Panc1 (cell line): ENCODE measurements at regions not wholly inside any gene's neighbourhood (a gene's known extent, or its start where the extent isn't known, plus 50 kb on each side); places are given as distances from the start of the nearest gene placed in this dataset.

ENCODE experiments used
- ATAC-seq: fragments of 200-7000 bp; cut with Tn5 transposase; 2 replicates; pipeline ENCODE4 v1.9.1; 2020; ENCODE audit warnings: mild to moderate bottlenecking, moderate library complexity
- BruUV-seq: library from RNA; stranded (reverse); fragments of 400-500 nt; replicated peaks from 2 replicates; lab custom pipeline; 2021; lab: Mats Ljungman, UMichigan
- CTCF ChIA-PET: fragments of 300-600 bp; sonication (Branson Sonifier 250); formaldehyde crosslinking; loops from one replicate; lab custom pipeline; 2022; ENCODE audit warnings: antibody characterized with exemption; lab: Charles Lee
- POLR2A ChIA-PET: fragments of 300-600 bp; sonication (Branson Sonifier 250); formaldehyde crosslinking; loops from one replicate; lab custom pipeline; 2022; ENCODE audit warnings: antibody characterized with exemption; lab: Charles Lee
- DNase-seq: peaks from one replicate; pipeline ENCODE4 v3.0.0-alpha.2; 2010; ENCODE audit warnings: low read depth, low spot score
- H3K27ac ChIP-seq: 2 replicates; pipeline ENCODE4 v1.5.1; 2011; ENCODE audit warnings: mild to moderate bottlenecking, low read length, inconsistent platforms
- H3K27me3 ChIP-seq: fragments of 200-500 bp; sonication (Bioruptor generic); 2 replicates; pipeline ENCODE4 v1.6.0; 2014; ENCODE audit warnings: low read length, inconsistent platforms; ENCODE audit not compliant: control insufficient read depth, insufficient read depth
- H3K36me3 ChIP-seq: fragments of 200-500 bp; sonication (Bioruptor generic); 2 replicates; pipeline ENCODE4 v1.5.1; 2014; ENCODE audit warnings: inconsistent platforms, mild to moderate bottlenecking, low read length, moderate library complexity; ENCODE audit not compliant: control insufficient read depth, insufficient read depth
- H3K4me1 ChIP-seq: 2 replicates; pipeline ENCODE4 v1.5.1; 2011; ENCODE audit warnings: inconsistent platforms, mild to moderate bottlenecking, low read length, moderate library complexity; ENCODE audit not compliant: control insufficient read depth, insufficient read depth
- H3K4me3 ChIP-seq, 2 experiments: 2 replicates each; pipeline ENCODE4 v1.5.1; 2011 to 2012; ENCODE audit warnings: low read depth in 2 of 2, low read length in 2 of 2, mild to moderate bottlenecking in 2 of 2, inconsistent platforms in 1 of 2, moderate library complexity in 1 of 2
- H3K9me3 ChIP-seq: fragments of 200-500 bp; sonication (Bioruptor generic); 2 replicates; pipeline ENCODE4 v1.5.1; 2014; ENCODE audit warnings: low read depth, mild to moderate bottlenecking, inconsistent platforms, low read length, moderate library complexity; ENCODE audit not compliant: control insufficient read depth, insufficient read depth
- POLR2AphosphoS5 ChIP-seq: IDR thresholded peaks from 2 replicates; pipeline ENCODE4 v1.6.1; 2012; ENCODE audit warnings: mild to moderate bottlenecking, low read depth, low read length, moderate library complexity
- REST ChIP-seq, 2 experiments: IDR thresholded peaks; 2 replicates each; pipeline ENCODE4 v1.6.1; 2011 to 2012; ENCODE audit warnings: low read depth in 2 of 2, control low read depth in 1 of 2, low read length in 1 of 2, mild to moderate bottlenecking in 1 of 2, moderate library complexity in 1 of 2; ENCODE audit not compliant: insufficient read depth in 1 of 2
- SIN3A ChIP-seq: IDR thresholded peaks from 2 replicates; pipeline ENCODE4 v1.6.1; 2012; ENCODE audit warnings: low read depth, mild to moderate bottlenecking, low read length, moderate library complexity, borderline replicate concordance; ENCODE audit not compliant: insufficient read depth
- TCF7L2 ChIP-seq: IDR thresholded peaks from 2 replicates; pipeline ENCODE4 v1.6.1; 2011; ENCODE audit warnings: mild to moderate bottlenecking, low read depth, low read length, inconsistent platforms
- in situ Hi-C: cut with HindIII; loops from 2 replicates; pipeline ENCODE4 v1.10.0; 2016; ENCODE audit warnings: low sequenced_read_pairs, low pct_unique_long_range_greater_than_20kb
- intact Hi-C: fragments of 100-400 bp; cut with micrococcal nuclease; formaldehyde crosslinking; loops from one replicate; pipeline ENCODE4 v1.10.0; 2022; ENCODE audit not compliant: unreplicated experiment
- TF ChIP-seq, protein P1 (sequence below): fragments of 450-650 bp; IDR thresholded peaks from 2 replicates; pipeline ENCODE4 v1.5.1; 2017; ENCODE audit warnings: mild to moderate bottlenecking

DNA sequence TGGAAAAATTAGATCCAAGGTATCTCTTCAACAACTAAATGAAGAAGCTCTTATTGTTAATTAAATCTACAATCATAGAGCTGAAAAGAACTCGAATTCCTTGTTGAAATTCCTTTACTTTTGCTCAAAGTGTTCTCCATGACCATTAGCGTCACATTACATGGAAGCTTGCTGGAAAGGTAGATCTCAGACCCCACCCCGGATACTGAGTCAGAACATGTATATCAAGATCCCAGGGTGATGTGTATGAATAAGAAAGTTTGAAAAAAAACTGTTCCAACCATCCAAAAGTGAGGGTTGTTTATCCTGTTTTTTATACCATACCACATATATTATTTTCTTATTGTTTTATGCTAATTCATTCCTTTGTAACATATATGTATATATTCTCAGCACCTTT is 237.1 kb upstream of the PUM3 start:
- no peaks in the 10 kb centered on the region for H3K4me1 ChIP-seq
- CTCF ChIA-PET = no interaction called here
- in situ Hi-C loops = no loop called here
- H3K27ac ChIP-seq = no peak overlapping the region
- no peaks in the 10 kb centered on the region for H3K27me3 ChIP-seq
- no peak overlapping the region for H3K4me3 ChIP-seq
- TF ChIP-seq TCF7L2 (no peak), POLR2AphosphoS5 (no peak), SIN3A (no peak), REST (IDR thresholded peaks at IDR 0.05; ENCODE audit: insufficient read depth in 1 of 2, low read depth in 2 of 2, low read length in 1 of 2) (no peak)
- TF ChIP-seq, protein P1, sequence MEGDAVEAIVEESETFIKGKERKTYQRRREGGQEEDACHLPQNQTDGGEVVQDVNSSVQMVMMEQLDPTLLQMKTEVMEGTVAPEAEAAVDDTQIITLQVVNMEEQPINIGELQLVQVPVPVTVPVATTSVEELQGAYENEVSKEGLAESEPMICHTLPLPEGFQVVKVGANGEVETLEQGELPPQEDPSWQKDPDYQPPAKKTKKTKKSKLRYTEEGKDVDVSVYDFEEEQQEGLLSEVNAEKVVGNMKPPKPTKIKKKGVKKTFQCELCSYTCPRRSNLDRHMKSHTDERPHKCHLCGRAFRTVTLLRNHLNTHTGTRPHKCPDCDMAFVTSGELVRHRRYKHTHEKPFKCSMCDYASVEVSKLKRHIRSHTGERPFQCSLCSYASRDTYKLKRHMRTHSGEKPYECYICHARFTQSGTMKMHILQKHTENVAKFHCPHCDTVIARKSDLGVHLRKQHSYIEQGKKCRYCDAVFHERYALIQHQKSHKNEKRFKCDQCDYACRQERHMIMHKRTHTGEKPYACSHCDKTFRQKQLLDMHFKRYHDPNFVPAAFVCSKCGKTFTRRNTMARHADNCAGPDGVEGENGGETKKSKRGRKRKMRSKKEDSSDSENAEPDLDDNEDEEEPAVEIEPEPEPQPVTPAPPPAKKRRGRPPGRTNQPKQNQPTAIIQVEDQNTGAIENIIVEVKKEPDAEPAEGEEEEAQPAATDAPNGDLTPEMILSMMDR = no peak
- H3K9me3 ChIP-seq = no peaks in the 10 kb centered on the region
- BruUV-seq = no TSS peak
- DNase-seq (no peak), ATAC-seq (no peak)
- intact Hi-C loops = no loop called here
- H3K36me3 ChIP-seq = no peaks in the 10 kb centered on the region
- POLR2A ChIA-PET = no interaction called here

- intact Hi-C loops = no loop called here
- Histone ChIP-seq H3K27ac (no peak overlapping the region), H3K4me3 (no peak overlapping the region), H3K4me1 (no peaks in the 10 kb centered on the region), H3K36me3 (no peaks in the 10 kb centered on the region), H3K27me3 (no peaks in the 10 kb centered on the region), H3K9me3 (no peaks in the 10 kb centered on the region)
- no peak for ATAC-seq
- BruUV-seq = no TSS peak
- ChIA-PET POLR2A (no interaction called here), CTCF (no interaction called here)
- no peak for DNase-seq
- TF ChIP-seq POLR2AphosphoS5 = no peak
- TF ChIP-seq, protein P1 = no peak
- no peak for TF ChIP-seq REST (IDR thresholded peaks at IDR 0.05; ENCODE audit: insufficient read depth in 1 of 2, low read depth in 2 of 2, low read length in 1 of 2)
- no peak for TF ChIP-seq SIN3A
- TF ChIP-seq TCF7L2 = no peak
- in situ Hi-C loops = no loop called here
These were observed 230.4 kb upstream of the PUM3 start for GRCh38 chr9:3074247-3074646.
